DMS114 treated with DMSO at 0.1 percent for 48 hours (cell line): ENCODE measurements at regions not wholly inside any gene's neighbourhood (a gene's known extent, or its start where the extent isn't known, plus 50 kb on each side); places are given as distances from the start of the nearest gene placed in this dataset.

Experiments
- DNase-seq: peaks from one replicate; lab custom pipeline; 2025; ENCODE audit not compliant: unreplicated experiment; lab: John Stamatoyannopoulos, UW

GRCh38 chr2:176709149-176709951 is 440.1 kb downstream of the MTX2 start:
- no peak for DNase-seq

DNA sequence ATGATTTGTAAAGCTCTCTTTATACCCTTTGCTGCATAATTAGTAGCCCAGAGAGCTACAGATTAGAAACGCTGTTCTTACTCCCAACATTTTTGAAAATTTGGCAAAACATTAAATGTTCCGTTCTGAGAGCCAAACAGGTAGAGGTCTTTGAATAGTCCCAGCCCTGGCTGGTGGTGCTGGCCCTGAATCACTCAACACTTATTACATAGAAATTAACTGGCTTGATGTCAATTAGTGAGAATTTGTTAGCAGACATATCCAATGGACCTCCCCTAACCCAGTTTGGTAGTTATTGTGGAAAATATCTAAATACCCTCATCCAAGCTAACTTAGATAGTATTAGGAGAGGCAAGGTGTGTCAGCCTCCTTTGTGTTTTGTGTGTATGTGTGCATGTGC is 440.7 kb downstream of the MTX2 start:
- no peak for DNase-seq

- no peak for DNase-seq
Measured at GRCh38 chr2:176710657-176711186, 441.5 kb downstream of the MTX2 start.

GRCh38 chr2:176725873-176726645 is 456.8 kb downstream of the MTX2 start:
- no peak for DNase-seq

DNA sequence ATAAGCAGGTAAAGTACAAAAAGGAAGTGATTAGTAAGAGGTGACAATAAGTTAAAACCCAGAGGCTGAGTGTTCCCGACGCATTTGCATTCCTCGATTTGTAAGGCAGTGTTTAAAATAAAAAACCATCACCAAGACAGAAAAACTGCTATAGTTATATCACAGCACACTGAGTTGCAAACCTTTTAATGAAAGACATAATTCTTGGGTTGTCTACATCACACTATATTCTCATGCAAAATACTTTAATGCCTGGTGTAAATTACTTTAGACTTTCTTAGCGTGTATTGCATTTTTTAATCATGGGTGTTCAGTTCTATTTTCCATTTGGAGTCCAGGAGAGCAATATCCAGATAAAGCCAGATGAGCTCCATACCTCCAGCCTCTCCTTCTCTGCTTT is 458.5 kb downstream of the MTX2 start:
- no peak for DNase-seq

GRCh38 chr2:176729706-176730569 is 460.7 kb downstream of the MTX2 start:
- no peak for DNase-seq

DNA sequence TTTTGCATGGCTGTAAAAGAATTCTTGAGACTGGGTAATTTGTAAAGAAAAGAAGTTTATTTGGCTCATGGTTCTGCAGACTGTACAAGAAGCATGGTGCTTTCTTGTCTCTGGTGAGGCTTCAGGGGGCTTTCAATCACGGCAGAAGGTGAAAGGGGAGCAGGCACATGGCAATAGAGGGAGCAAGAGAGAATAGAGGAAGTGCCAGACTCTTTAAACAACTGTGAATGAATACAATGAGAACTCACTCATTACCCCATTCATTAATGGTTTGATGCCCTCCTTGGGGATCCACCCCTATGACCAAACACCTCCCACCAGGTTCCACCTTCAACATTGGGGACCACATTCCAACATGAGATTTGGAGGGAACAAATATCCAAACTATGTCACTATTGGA is 463.5 kb downstream of the MTX2 start:
- no peak for DNase-seq

- DNase-seq, result no peak
Measured at GRCh38 chr2:176733698-176734430, 464.6 kb downstream of the MTX2 start.

DNA sequence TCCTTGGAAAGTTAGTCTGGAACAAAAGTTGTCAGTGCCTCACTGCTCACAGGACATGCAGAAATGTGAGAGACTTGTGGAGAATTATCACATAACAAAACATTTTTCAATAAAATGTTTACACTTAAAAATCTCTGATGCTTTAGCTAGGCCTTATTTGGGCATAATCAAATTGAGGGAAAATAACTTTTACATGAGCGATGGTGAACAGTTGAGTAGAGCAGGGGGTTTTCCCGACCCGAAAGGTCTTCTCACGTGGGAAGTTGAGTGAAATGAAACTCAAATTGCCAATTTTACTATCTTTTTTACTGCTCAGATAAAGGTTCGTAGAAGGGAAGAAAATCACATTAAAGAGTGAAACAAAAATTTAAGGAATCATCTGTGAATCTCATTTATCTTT is 465.6 kb downstream of the MTX2 start:
- no peak for DNase-seq

- no peak for DNase-seq
Measured at GRCh38 chr2:176742271-176742670, 470.3 kb upstream of the HNRNPA3 start.

DNA sequence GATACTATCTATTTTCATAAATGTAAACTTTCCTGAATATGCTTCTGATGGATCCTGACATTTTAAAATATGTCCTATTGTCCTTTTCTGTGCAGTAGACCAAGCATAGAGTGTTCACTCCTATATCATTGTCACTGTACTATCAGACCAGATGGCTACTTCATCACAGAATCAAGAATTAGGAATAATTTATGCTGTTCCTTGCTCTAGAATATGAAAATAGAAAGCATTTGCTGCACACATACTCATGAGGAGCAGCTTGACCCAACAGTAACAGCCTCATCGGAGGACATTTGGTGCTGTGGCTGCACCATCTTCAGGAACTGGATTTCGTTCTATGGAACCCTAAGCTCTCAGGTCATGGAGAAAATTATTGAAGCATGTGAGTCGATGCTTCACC is 468.9 kb upstream of the HNRNPA3 start:
- DNase-seq, result no peak

GRCh38 chr2:176744146-176744545 is 468.4 kb upstream of the HNRNPA3 start:
- DNase-seq, result no peak

- no peak for DNase-seq
Measured at GRCh38 chr2:176745543-176746200, 466.9 kb upstream of the HNRNPA3 start.

DNA sequence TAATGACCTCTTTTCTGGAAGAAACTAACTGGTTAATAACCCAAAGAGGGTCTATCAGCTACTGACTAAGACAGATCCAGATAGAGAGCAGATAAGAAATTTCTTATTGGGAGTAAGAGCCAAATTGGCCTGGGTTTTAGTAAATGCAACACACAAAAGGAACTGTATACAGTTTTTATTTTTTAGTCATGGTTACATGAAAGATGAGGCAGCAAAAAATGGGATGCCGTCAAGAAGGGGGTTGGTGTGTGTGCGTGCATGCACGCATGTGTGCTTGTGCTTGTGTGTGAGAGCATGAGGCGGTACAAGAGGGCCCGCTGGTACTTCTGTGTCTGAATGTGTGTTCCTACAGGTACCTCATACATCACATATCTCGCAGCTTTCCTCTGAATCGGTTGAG is 466.2 kb upstream of the HNRNPA3 start:
- no peak for DNase-seq

GRCh38 chr2:176747506-176747905 is 465.1 kb upstream of the HNRNPA3 start:
- DNase-seq, result no peak

DNA sequence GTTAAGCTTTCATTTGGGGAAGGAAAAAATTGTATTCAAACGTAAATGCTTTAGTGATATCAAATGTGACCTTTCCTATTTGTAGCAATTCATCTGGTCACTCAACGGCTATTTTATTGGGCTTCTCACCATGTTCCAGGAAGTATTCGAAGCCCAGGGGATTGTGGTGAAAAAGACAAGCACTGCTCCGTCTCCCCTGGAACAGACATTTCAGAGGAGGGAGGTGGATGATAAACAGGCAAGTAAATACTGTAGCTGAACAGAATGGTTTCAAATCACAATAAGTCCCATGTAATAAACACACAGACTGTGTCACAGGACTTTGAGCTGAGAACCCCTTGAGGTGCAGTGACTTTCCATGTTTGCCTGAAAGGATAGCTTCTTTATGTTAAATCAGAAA is 464.7 kb upstream of the HNRNPA3 start:
- no peak for DNase-seq

GRCh38 chr2:176748662-176749061 is 463.9 kb upstream of the HNRNPA3 start:
- no peak for DNase-seq

- no peak for DNase-seq
Measured at GRCh38 chr2:176751314-176752227, 461.0 kb upstream of the HNRNPA3 start.

DNA sequence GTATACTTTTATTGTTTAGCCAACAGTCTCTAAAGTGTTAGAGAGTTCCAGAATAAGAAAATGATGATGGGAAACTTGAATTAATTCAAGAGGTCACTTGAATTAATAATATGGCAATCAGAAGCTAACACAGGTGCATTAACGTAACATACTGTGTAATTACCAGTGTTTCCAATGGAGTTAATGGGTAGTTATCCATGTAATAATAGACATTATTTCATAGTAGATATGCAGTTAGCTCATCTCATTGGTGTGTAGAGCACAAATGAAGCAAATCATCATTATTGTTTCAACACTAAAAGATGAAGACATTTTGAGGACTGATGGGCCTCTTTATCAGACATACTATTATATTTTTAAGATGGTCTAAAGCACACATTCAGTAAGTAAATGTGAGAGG is 460.3 kb upstream of the HNRNPA3 start:
- no peak for DNase-seq
